Activated CD8-positive, alpha-beta memory T cell treated with anti-CD3 and anti-CD28 coated beads, Interleukin-2, amount 50 U/mL, for 1 hour (primary cell): ENCODE measurements at regions not wholly inside any gene's neighbourhood (a gene's known extent, or its start where the extent isn't known, plus 50 kb on each side); places are given as distances from the start of the nearest gene placed in this dataset.

Source experiments
- DNase-seq: peaks from one replicate; pipeline ENCODE4 v3.0.0-alpha.2; 2020; ENCODE audit errors: extremely low read depth

- no peak for DNase-seq
These were observed 805.7 kb downstream of the SLC4A3 start for GRCh38 chr2:220433131-220433530.

- DNase-seq: no peak
These were observed 807.0 kb downstream of the SLC4A3 start for GRCh38 chr2:220434385-220434784.

DNA sequence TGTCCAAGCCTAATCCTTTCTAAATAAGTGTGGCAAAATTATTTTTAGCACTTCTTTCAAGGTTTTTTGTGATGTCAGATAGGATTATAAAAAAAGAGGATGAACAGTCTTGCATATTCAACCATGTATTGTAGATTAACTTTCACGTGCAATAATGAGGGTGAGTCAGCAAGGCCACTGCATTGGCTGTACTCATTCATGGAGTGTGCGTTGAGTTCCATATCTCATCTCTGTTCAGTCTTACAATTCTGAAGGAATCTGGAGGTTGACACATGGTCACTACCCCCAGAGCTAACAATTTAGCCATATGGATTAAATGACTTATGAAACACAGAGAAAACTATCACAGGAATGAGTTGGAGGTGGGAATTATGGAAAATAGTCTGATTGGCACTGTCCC, 810.5 kb downstream of the SLC4A3 start:
- no peak for DNase-seq

DNA sequence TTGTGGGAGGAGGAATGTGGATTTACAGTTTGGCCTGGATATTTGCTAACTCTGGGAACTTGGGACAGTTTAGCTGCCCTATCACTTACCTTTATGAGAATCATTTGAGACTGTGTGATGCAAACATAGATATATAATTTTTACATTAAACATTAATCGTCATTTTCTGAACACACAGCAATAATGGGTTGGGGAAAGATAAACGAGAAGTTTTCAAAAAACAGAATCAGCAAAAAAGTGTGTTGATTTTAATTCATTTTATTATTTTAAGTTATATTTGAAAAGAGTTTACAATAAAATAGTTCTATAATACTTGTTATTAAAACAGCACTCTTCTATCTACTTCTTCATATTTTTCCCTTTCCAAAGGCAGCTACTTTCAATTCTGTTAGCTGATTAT, 813.3 kb downstream of the SLC4A3 start:
- no peak for DNase-seq

DNA sequence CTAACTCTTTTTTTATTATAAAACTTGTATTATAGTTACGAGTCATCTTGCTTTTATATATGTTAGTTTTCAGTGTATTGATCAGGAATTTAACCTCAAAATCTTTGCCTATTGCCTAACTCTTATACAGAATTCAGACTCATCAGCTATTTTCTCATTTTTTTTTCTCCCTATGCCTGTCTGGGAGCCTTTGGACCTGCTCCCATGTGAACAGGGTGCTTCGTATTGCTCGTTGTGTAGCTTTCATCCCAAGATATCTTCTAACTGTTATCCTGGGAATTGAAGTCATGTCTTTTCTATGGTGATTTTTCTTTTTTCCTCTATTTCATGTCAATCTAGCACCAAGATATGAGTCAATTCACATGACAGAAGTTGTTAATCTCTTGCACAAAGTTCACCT, 814.0 kb downstream of the SLC4A3 start:
- DNase-seq: no peak

GRCh38 chr2:220442012-220442411, 814.6 kb downstream of the SLC4A3 start:
- no peak for DNase-seq

DNA sequence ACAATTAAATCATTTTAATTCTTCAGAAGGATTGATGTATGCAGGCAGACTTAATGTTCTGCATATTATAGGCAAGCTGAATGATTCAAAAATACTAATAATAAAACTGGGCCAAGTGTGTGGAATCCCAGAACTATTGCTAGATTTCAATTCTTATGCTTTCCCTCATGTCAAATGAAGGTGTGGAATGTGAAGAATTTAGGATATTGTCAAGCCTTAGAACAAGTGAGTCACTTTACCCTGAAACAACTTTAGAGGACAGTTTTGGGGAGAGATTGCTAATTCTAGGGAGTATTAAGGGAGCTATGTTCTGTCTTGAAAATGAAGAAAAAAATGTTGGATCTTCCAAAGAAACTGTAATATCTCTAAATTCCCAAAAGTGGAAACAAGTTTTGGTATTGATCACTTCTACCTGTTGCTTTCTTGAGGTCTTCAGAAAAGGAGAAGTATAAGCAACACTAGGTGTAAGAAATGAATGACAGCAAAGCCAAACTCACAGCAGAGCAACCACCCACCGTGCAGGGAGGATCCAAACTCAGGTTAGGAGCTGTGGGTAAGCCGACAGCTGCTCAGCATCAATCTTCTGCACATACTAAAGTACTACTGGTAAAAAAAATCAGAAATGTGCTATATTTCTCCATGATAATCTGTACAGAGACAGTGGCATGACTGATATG, 818.1 kb downstream of the SLC4A3 start:
- no peak for DNase-seq

DNA sequence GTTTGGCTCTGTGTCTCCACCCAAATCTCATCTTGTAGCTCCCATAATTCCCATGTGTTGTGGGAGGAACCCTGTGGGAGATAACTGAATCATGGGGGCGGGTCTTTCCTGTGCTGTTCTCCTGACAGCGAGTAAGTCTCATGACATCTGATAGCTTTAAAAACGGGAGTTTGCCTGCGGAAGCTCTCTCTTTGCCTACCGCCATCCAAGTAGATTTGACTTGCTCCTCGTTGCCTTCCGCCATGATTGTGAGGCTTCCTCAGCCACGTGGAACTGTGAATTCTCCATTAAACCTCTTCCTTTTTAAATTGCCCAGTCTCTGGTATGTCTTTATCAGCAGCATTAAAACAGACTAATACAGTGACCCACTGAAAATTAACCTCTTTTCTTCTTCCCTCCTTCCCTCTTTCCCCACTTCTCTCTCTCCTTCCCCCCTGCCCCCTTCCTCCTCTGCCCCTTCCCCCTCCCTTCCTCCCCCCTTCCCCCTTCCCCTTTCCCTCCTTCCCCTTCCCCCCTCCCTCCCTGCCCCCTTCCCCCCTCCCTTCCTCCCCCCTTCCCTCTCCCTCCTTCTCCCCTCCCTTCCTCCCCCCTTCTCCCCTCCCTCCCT, 818.8 kb downstream of the SLC4A3 start:
- DNase-seq: no peak

DNA sequence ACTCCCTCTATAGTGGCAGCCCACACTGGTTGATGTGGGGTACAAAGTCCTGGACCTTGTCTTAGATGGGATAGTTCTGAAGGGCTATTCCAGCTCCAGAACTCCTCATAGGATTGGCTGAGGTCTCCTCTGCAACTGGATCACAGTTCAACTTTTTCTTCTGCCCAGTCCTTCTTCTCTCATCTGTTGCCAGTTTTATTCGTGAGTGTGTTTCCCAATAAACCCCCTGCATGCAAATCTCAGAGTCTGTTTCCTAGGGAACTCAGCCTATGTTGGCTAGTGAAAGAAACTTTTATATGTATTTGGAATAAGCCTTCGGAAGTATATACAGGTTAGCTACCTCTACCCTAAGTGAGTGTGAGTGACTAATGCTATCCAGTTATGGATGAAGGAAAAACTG, 823.4 kb downstream of the SLC4A3 start:
- DNase-seq: no peak

GRCh38 chr2:220451438-220451837, 824.0 kb downstream of the SLC4A3 start:
- no peak for DNase-seq

DNA sequence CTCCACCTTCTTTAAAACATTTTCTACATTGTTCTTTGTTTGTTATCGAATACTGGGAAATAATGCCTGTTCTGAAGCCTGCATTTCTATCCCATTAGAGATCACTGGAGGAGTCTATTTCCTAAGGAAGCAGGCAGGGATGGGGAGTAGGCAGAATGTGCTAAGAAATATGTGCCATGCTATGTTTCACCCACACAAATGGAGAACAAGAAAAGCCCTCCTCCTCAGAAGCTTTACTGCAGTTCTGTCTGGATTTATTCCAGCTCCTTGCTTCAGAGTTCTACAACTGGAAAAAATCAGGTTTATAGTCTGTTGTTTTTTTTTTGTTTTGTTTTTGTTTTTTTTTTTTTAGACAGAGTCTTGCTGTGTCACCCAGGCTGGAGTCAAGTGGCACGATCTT, 825.1 kb downstream of the SLC4A3 start:
- DNase-seq: no peak

GRCh38 chr2:220455351-220455990, 828.0 kb downstream of the SLC4A3 start:
- DNase-seq: no peak

DNA sequence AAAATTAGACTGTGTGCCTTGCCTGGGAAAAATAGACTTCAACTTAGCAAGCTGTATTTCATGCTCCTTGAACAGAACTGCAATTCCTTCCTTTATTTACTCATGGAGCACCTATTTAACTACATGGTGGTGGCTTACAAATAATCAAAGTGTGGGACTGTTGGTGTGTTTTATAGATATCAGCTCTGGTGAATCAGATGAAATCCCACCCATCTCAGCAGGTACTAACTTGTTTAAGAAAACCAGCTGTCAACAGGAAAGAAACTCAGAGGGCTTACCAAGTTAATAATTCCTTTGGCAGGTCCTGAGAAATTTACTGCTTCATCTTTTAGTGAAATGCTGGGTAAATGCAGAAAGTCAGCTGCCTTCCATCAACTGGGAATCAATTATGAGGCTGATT, 830.6 kb downstream of the SLC4A3 start:
- no peak for DNase-seq

DNA sequence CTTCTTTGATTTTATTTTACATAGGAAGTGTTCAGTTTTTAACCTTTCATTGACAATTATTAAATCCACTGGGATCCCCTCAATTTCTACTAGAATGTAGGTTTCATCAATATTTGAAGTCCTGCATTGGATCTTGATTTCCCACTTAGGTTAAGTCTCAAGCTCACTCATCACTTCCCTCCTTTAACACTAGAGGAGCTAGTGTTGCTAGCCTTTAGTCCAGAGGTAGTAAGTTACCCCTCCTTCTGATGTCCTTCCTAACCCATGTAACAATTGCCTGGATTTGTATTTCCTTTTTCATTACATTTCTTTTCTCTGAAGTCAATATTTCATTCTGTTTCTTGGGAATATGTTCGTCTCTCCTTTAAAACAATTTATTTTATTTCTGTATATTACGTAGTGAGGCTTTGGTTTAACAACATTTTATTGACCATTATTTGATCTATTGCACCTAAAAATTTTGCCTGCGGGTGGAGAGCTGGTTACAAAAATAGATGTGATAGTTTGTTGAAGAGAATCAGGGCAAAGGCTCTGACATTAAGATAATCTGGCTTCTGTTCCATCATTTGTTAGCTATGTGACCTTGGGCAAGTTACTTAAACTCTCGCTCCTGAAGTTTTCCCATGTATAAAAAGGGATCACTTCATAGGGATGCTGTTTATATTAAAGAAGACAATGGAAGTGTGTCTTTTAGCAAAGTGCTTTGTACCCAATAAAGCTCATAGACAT, 833.0 kb downstream of the SLC4A3 start:
- DNase-seq: no peak

- no peak for DNase-seq
These were observed 836.4 kb downstream of the SLC4A3 start for GRCh38 chr2:220463876-220464275.

DNA sequence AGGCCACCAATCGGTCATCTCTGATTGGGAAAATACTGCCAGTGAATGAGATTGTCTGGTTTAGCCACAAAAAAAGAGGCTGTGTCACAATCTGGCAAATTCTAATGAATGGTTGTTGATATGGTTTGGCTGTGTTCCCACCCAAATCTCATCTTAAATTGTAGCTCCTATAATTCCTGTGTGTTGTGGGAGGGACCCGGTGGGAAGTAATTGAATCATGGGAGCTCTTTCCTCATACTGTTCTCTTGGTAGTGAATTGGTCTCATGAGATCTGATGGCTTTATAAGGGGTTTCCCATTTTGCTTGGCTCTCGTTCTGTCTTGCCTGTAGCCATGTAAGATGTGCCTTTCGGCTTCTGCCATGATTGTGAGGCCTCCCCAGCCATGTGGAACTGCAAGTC, 838.3 kb downstream of the SLC4A3 start:
- no peak for DNase-seq

GRCh38 chr2:220466251-220466691, 838.8 kb downstream of the SLC4A3 start:
- DNase-seq: no peak

GRCh38 chr2:220469201-220469600, 841.8 kb downstream of the SLC4A3 start:
- no peak for DNase-seq

- no peak for DNase-seq
These were observed 846.2 kb downstream of the SLC4A3 start for GRCh38 chr2:220473611-220474010.

DNA sequence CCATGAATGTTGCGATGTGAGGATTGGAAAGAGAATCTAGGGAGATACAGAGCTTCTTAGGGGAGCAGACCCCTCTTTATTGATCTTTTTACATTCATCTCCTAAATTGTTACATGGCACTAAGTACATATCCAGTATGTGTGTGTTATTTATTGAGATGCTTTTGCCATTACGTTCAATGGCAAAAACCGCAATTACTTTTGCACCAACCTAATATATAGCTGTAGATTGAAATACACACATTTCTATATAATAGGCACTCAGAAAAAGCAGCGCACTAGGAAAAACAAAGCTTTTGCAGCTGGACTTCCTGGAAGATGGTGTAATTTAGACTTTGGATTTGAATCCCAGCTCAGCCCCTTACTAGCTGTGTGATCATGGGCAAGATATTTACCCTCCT, 849.4 kb downstream of the SLC4A3 start:
- DNase-seq: no peak

- DNase-seq: no peak
These were observed 851.1 kb downstream of the SLC4A3 start for GRCh38 chr2:220478305-220479058.

DNA sequence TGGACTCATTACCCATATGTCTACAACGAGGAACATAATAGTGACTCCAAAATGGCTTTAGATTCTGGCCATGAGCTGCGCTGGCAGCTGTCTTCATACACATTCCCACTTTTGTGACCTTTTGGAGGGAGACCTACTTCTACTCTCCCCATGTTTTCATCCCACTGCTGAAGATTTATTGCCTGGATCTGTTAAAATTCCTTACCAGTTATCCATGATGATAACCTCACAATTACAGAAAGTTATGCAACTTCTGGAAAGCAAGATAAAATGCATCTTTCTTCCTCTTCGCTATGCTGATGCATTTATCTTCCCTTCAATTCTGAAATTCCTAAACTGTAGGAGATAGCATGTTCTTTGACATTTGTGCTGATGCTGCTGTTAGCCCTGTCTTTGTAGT, 855.3 kb downstream of the SLC4A3 start:
- DNase-seq: no peak
